Stimulated activated CD8-positive, alpha-beta memory T cell treated with anti-CD3 and anti-CD28 coated beads, Interleukin-7, amount 100 ng/mL, for 4 hours (primary cell): ENCODE measurements at regions not wholly inside any gene's neighbourhood (a gene's known extent, or its start where the extent isn't known, plus 50 kb on each side); places are given as distances from the start of the nearest gene placed in this dataset.

Experiments used
- DNase-seq, 2 donors: peaks; one replicate each; pipeline ENCODE4 v3.0.0-alpha.2; 2020; ENCODE audit warnings: low read depth in 2 of 2

GRCh38 chr1:56355918-56356317, 223.4 kb downstream of the PLPP3 start:
- DNase-seq, result no peak

- DNase-seq, result no peak
Measured at GRCh38 chr1:56355422-56355821, 223.9 kb downstream of the PLPP3 start.

GRCh38 chr1:56345831-56346230, 233.5 kb downstream of the PLPP3 start:
- no peak for DNase-seq

- DNase-seq, result no peak
Measured at GRCh38 chr1:56340977-56341376, 238.4 kb downstream of the PLPP3 start.

- no peak for DNase-seq
Measured at GRCh38 chr1:56339786-56340465, 239.4 kb downstream of the PLPP3 start.

GRCh38 chr1:56339093-56339492, 240.3 kb downstream of the PLPP3 start:
- DNase-seq, result no peak

GRCh38 chr1:56336982-56337381, 242.4 kb downstream of the PLPP3 start:
- DNase-seq, result no peak

GRCh38 chr1:56335394-56335793, 244.0 kb downstream of the PLPP3 start:
- DNase-seq, result no peak

- no peak for DNase-seq
Measured at GRCh38 chr1:56334047-56334446, 245.3 kb downstream of the PLPP3 start.

- no peak for DNase-seq
Measured at GRCh38 chr1:56333461-56333860, 245.9 kb downstream of the PLPP3 start.

GRCh38 chr1:56331892-56332567, 247.3 kb downstream of the PLPP3 start:
- DNase-seq, result no peak

- DNase-seq, result no peak
Measured at GRCh38 chr1:56331207-56331891, 248.0 kb downstream of the PLPP3 start.

GRCh38 chr1:56330391-56331026, 248.9 kb downstream of the PLPP3 start:
- DNase-seq, result no peak

GRCh38 chr1:56329970-56330369, 249.4 kb downstream of the PLPP3 start:
- no peak for DNase-seq

GRCh38 chr1:56327195-56327594, 252.2 kb downstream of the PLPP3 start:
- DNase-seq, result no peak

GRCh38 chr1:56326056-56326455, 253.3 kb downstream of the PLPP3 start:
- DNase-seq, result no peak

- DNase-seq, result no peak
Measured at GRCh38 chr1:56324504-56324903, 254.9 kb downstream of the PLPP3 start.

GRCh38 chr1:56322211-56322610, 257.2 kb downstream of the PLPP3 start:
- DNase-seq, result no peak

GRCh38 chr1:56321150-56321490, 258.2 kb downstream of the PLPP3 start:
- no peak for DNase-seq

GRCh38 chr1:56320464-56321149, 258.8 kb downstream of the PLPP3 start:
- DNase-seq, result no peak

GRCh38 chr1:56317722-56318121, 261.6 kb downstream of the PLPP3 start:
- DNase-seq, result no peak

GRCh38 chr1:56315293-56315942, 263.9 kb downstream of the PLPP3 start:
- DNase-seq, result no peak
